Suppressor macrophage (primary cell): ENCODE measurements at regions not wholly inside any gene's neighbourhood (a gene's known extent, or its start where the extent isn't known, plus 50 kb on each side); places are given as distances from the start of the nearest gene placed in this dataset.

ENCODE experiments used
- DNase-seq, 4 experiments: peaks; one replicate each; pipeline ENCODE4 v3.0.0-alpha.2; 2020 to 2022

- peak; percentile 43 to 66 (median 60) for DNase-seq
Observed at GRCh38 chr5:10173716-10174115, 76.0 kb downstream of the ATPSCKMT start.

- DNase-seq: peak; percentile 22 to 62 (median 52)
Observed at GRCh38 chr5:10172247-10172646, 77.4 kb downstream of the ATPSCKMT start.

GRCh38 chr5:10169359-10169758 lies 80.3 kb downstream of the ATPSCKMT start:
- no peak for DNase-seq

GRCh38 chr5:10168254-10168653 lies 81.4 kb downstream of the ATPSCKMT start:
- no peak for DNase-seq

GRCh38 chr5:10167806-10168205 lies 81.9 kb downstream of the ATPSCKMT start:
- DNase-seq: no peak

- DNase-seq: no peak
Observed at GRCh38 chr5:10166392-10166791, 83.3 kb downstream of the ATPSCKMT start.

- DNase-seq: no peak
Observed at GRCh38 chr5:10162468-10162867, 87.2 kb downstream of the ATPSCKMT start.

GRCh38 chr5:10161778-10162177 lies 87.9 kb downstream of the ATPSCKMT start:
- no peak for DNase-seq

GRCh38 chr5:10160241-10160640 lies 89.4 kb downstream of the ATPSCKMT start:
- no peak for DNase-seq

- no peak for DNase-seq
Observed at GRCh38 chr5:10158886-10159285, 90.8 kb downstream of the ATPSCKMT start.

GRCh38 chr5:10157085-10157669 lies 92.5 kb downstream of the ATPSCKMT start:
- no peak for DNase-seq

GRCh38 chr5:10155897-10156667 lies 93.6 kb downstream of the ATPSCKMT start:
- DNase-seq: no peak

- DNase-seq: no peak
Observed at GRCh38 chr5:10153808-10154537, 95.7 kb downstream of the ATPSCKMT start.

GRCh38 chr5:10153394-10153793 lies 96.3 kb downstream of the ATPSCKMT start:
- no peak for DNase-seq

- no peak for DNase-seq
Observed at GRCh38 chr5:10151656-10152055, 98.0 kb downstream of the ATPSCKMT start.

- no peak for DNase-seq
Observed at GRCh38 chr5:10149911-10150310, 99.8 kb downstream of the ATPSCKMT start.

- DNase-seq: peak in 1 of 4 experiments; percentile 9
Observed at GRCh38 chr5:10145923-10146401, 103.7 kb downstream of the ATPSCKMT start.

- no peak for DNase-seq
Observed at GRCh38 chr5:10144040-10144439, 105.6 kb downstream of the ATPSCKMT start.

- peak in 2 of 4 experiments; percentile 13 to 16 for DNase-seq
Observed at GRCh38 chr5:10140195-10140973, 109.3 kb downstream of the ATPSCKMT start.

- DNase-seq: no peak
Observed at GRCh38 chr5:10138395-10139057, 111.2 kb downstream of the ATPSCKMT start.

- no peak for DNase-seq
Observed at GRCh38 chr5:10133830-10134229, 115.9 kb downstream of the ATPSCKMT start.

- DNase-seq: no peak
Observed at GRCh38 chr5:10130881-10131280, 118.8 kb downstream of the ATPSCKMT start.
